HCT116 (cell line): ENCODE measurements at regions not wholly inside any gene's neighbourhood (a gene's known extent, or its start where the extent isn't known, plus 50 kb on each side); places are given as distances from the start of the nearest gene placed in this dataset.

Source experiments
- ATAC-seq: fragments of 200-7000 bp; cut with Tn5 transposase; 2 replicates; pipeline ENCODE4 v1.9.1; 2020; ENCODE audit warnings: mild to moderate bottlenecking, moderate library complexity
- BruUV-seq: library from RNA; stranded (reverse); fragments of 400-500 nt; replicated peaks from 2 replicates; lab custom pipeline; 2021; lab: Mats Ljungman, UMichigan
- CTCF ChIA-PET: fragments of 300-600 bp; sonication (Branson Sonifier 250); formaldehyde crosslinking; loops from one replicate; lab custom pipeline; 2021; ENCODE audit warnings: antibody characterized with exemption; lab: Charles Lee
- POLR2A ChIA-PET: fragments of 300-600, 350-600 bp; sonication (Branson Sonifier 250); formaldehyde crosslinking; loops from one replicate; lab custom pipeline; 2021; ENCODE audit warnings: antibody characterized with exemption; lab: Charles Lee
- RAD21 ChIA-PET, 2 experiments: fragments of 300-600 bp; sonication (Branson Sonifier 250); formaldehyde crosslinking; loops; one replicate each; lab custom pipeline; 2023; ENCODE audit warnings: low total read pairs in 2 of 2; ENCODE audit not compliant: uncharacterized antibody in 2 of 2, unreplicated experiment in 2 of 2, low non-redundant PET in 1 of 2; lab: Charles Lee
- DNase-seq: peaks from one replicate; pipeline ENCODE4 v3.0.0-alpha.2; 2010; ENCODE audit warnings: low read depth, low spot score
- H2AFZ ChIP-seq: fragments of 200-600 bp; shearing (Covaris generic), sonication (generic); 2 replicates; pipeline ENCODE4 v1.6.1; 2017; ENCODE audit warnings: low read depth, mixed run types, mixed read lengths, antibody characterized with exemption, low read length; ENCODE audit not compliant: poor library complexity, severe bottlenecking
- H3K27ac ChIP-seq: 2 replicates; pipeline ENCODE4 v1.5.1; 2012; ENCODE audit warnings: low read depth, low read length
- H3K27me3 ChIP-seq: fragments of 200-600 bp; sonication (generic); 2 replicates; pipeline ENCODE4 v1.6.1; 2016; ENCODE audit warnings: mixed run types, low read length, mixed read lengths; ENCODE audit not compliant: insufficient read depth
- H3K36me3 ChIP-seq, 2 experiments: fragments of 200-500 bp in 1 of 2; fragments of 200-600 bp in 1 of 2; sonication (Bioruptor generic) in 1 of 2; sonication (generic) in 1 of 2; 2 replicates each; pipeline versions ENCODE4 v1.5.1 to v1.6.1; 2014 to 2016; ENCODE audit warnings: low read length in 2 of 2, inconsistent platforms in 1 of 2, mixed read lengths in 1 of 2, mixed run types in 1 of 2; ENCODE audit not compliant: insufficient read depth in 2 of 2, control insufficient read depth in 1 of 2
- H3K4me1 ChIP-seq, 2 experiments: fragments of 200-600 bp in 1 of 2; sonication (generic) in 1 of 2; 2 replicates each; pipeline versions ENCODE4 v1.5.1 to v1.6.1; 2012 to 2017; ENCODE audit warnings: low read length in 2 of 2, inconsistent platforms in 1 of 2, mild to moderate bottlenecking in 1 of 2, mixed read lengths in 1 of 2, mixed run types in 1 of 2, moderate library complexity in 1 of 2; ENCODE audit not compliant: insufficient read depth in 2 of 2, control insufficient read depth in 1 of 2
- H3K4me2 ChIP-seq: fragments of 200-600 bp; sonication (generic); 2 replicates; pipeline ENCODE4 v1.6.1; 2017; ENCODE audit warnings: mixed run types, low read length, mixed read lengths
- H3K4me3 ChIP-seq, 2 experiments: fragments of 200-600 bp in 1 of 2; sonication (generic) in 1 of 2; replicated peaks in 1 of 2; 2 replicates each; pipeline ENCODE4 v1.5.1; 2011 to 2016; ENCODE audit warnings: low read length in 2 of 2, control low read depth in 1 of 2, low read depth in 1 of 2, mild to moderate bottlenecking in 1 of 2, mixed read lengths in 1 of 2, mixed run types in 1 of 2
- H3K79me2 ChIP-seq: fragments of 200-600 bp; sonication (generic); 2 replicates; pipeline ENCODE4 v1.6.1; 2017; ENCODE audit warnings: mild to moderate bottlenecking, mixed run types, low read length, moderate library complexity, mixed read lengths; ENCODE audit not compliant: insufficient read depth
- H3K9ac ChIP-seq: fragments of 200-600 bp; sonication (generic); 2 replicates; pipeline ENCODE4 v1.6.1; 2016; ENCODE audit warnings: low read length, mixed read lengths
- H3K9me2 ChIP-seq: fragments of 200-600 bp; sonication (generic), shearing (Covaris generic); 2 replicates; pipeline ENCODE4 v1.6.1; 2017; ENCODE audit warnings: mixed run types, mild to moderate bottlenecking, moderate library complexity; ENCODE audit not compliant: insufficient read depth
- H3K9me3 ChIP-seq, 2 experiments: fragments of 200-500 bp in 1 of 2; fragments of 200-600 bp in 1 of 2; sonication (Bioruptor generic) in 1 of 2; sonication (generic) in 1 of 2; 2 replicates each; pipeline ENCODE4 v1.6.1; 2014 to 2017; ENCODE audit warnings: low read length in 2 of 2, mixed read lengths in 2 of 2, inconsistent platforms in 1 of 2, low read depth in 1 of 2, mild to moderate bottlenecking in 1 of 2, mixed run types in 1 of 2, moderate library complexity in 1 of 2; ENCODE audit not compliant: control insufficient read depth in 1 of 2, insufficient read depth in 1 of 2
- H4K20me1 ChIP-seq: fragments of 200-600 bp; sonication (generic), shearing (Covaris generic); 2 replicates; pipeline ENCODE4 v1.6.1; 2017; ENCODE audit warnings: mixed run types, mild to moderate bottlenecking, moderate library complexity; ENCODE audit not compliant: insufficient read depth
- CEBPB ChIP-seq: IDR thresholded peaks from 2 replicates; pipeline ENCODE4 v1.6.1; 2012; ENCODE audit warnings: low read depth
- EGR1 ChIP-seq: IDR thresholded peaks from 2 replicates; pipeline ENCODE4 v1.6.1; 2012; ENCODE audit warnings: low read depth
- ELF1 ChIP-seq: IDR thresholded peaks from 2 replicates; pipeline ENCODE4 v1.6.1; 2012; ENCODE audit warnings: low read depth, borderline replicate concordance
- EZH2 ChIP-seq: fragments of 200-600 bp; sonication (generic); IDR thresholded peaks from 2 replicates; pipeline ENCODE4 v1.6.1; 2017; ENCODE audit warnings: antibody characterized with exemption, mixed run types
- EZH2phosphoT487 ChIP-seq: fragments of 200-600 bp; IDR thresholded peaks from 2 replicates; pipeline ENCODE4 v1.6.1; 2018; ENCODE audit warnings: antibody characterized with exemption, borderline replicate concordance
- FOSL1 ChIP-seq: IDR thresholded peaks from 2 replicates; pipeline ENCODE4 v1.6.1; 2012; ENCODE audit warnings: low read depth
- JUND ChIP-seq: IDR thresholded peaks from 2 replicates; pipeline ENCODE4 v1.6.1; 2012
- POLR2A ChIP-seq: IDR thresholded peaks from 2 replicates; pipeline ENCODE4 v1.7.0; 2011; ENCODE audit warnings: borderline replicate concordance; ENCODE audit not compliant: insufficient read depth, insufficient read length; ENCODE audit errors: extremely low read depth
- POLR2AphosphoS5 ChIP-seq: IDR thresholded peaks from 2 replicates; pipeline ENCODE4 v1.6.1; 2011; ENCODE audit warnings: mild to moderate bottlenecking, low read depth, low read length, moderate library complexity
- RAD21 ChIP-seq: IDR thresholded peaks from 2 replicates; pipeline ENCODE4 v1.6.1; 2012; ENCODE audit warnings: low read depth, mild to moderate bottlenecking
- SP1 ChIP-seq: IDR thresholded peaks from 2 replicates; pipeline ENCODE4 v1.6.1; 2012; ENCODE audit warnings: low read depth
- TCF7L2 ChIP-seq: IDR thresholded peaks from 2 replicates; pipeline ENCODE4 v1.7.0; 2011; ENCODE audit warnings: borderline replicate concordance, inconsistent platforms; ENCODE audit not compliant: insufficient read depth, insufficient read length; ENCODE audit errors: extremely low read depth
- ZBTB33 ChIP-seq: IDR thresholded peaks from 2 replicates; pipeline ENCODE4 v1.6.1; 2011; ENCODE audit warnings: mild to moderate bottlenecking, low read length, moderate library complexity; ENCODE audit not compliant: insufficient replicate concordance; ENCODE audit errors: extremely low read depth
- ZFX ChIP-seq: fragments of 450-650 bp; IDR thresholded peaks from 2 replicates; pipeline ENCODE4 v1.6.1; 2017
- ZNF274 ChIP-seq: fragments of 200-500 bp; sonication (Bioruptor generic); IDR thresholded peaks from 2 replicates; pipeline ENCODE4 v1.6.1; 2014; ENCODE audit warnings: mild to moderate bottlenecking, low read depth, low read length, inconsistent platforms
- intact Hi-C: fragments of 100-400 bp; cut with micrococcal nuclease; formaldehyde crosslinking; loops from 2 replicates; pipeline ENCODE4 v1.10.0; 2022
- TF ChIP-seq, protein P1 (sequence below): IDR thresholded peaks from 2 replicates; pipeline ENCODE4 v1.6.1; 2012

DNA sequence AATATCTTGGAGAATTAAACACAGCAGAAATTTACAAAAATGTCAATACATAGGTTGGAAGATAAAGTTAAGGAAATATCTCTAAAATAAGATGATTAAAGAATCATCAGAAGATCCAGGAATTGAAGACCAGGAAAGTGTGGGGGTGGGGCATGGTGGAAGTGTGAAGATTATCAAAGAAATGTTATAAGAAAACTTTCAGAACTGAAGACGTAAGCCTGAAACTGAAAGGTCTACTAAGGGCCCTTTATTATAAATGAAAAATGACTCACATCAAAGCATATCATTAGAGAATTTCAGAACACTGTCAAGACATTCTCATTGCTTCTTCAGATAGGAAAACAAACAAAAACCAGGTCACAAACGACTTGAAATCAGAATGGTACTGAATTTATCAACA is 92.4 kb upstream of the DPT start:
- no peak overlapping the region for H2AFZ ChIP-seq
- no peak overlapping the region for H3K9ac ChIP-seq
- CTCF ChIA-PET: no interaction called here
- intact Hi-C loops: no loop called here
- H3K79me2 ChIP-seq: no peaks in the 10 kb centered on the region
- BruUV-seq: no TSS peak
- no peaks in the 10 kb centered on the region for H3K36me3 ChIP-seq
- no peaks in the 10 kb centered on the region for H3K27me3 ChIP-seq
- RAD21 ChIA-PET: no interaction called here
- no peaks in the 10 kb centered on the region for H3K9me2 ChIP-seq
- no peak overlapping the region for H3K4me3 ChIP-seq
- ATAC-seq (no peak), DNase-seq (no peak)
- H3K27ac ChIP-seq: no peak overlapping the region
- POLR2A ChIA-PET: no interaction called here
- no peak for TF ChIP-seq TCF7L2
- no peak for TF ChIP-seq JUND
- TF ChIP-seq POLR2AphosphoS5: no peak
- TF ChIP-seq RAD21: no peak
- no peak for TF ChIP-seq FOSL1
- TF ChIP-seq ZNF274: no peak
- TF ChIP-seq, protein P1, sequence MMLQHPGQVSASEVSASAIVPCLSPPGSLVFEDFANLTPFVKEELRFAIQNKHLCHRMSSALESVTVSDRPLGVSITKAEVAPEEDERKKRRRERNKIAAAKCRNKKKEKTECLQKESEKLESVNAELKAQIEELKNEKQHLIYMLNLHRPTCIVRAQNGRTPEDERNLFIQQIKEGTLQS: no peak
- TF ChIP-seq ELF1: no peak
- no peak for TF ChIP-seq ZFX
- no peak overlapping the region for H3K4me2 ChIP-seq
- H4K20me1 ChIP-seq: no peaks in the 10 kb centered on the region
- H3K4me1 ChIP-seq: no peaks in the 10 kb centered on the region; a peak in 1 of 4 replicates
- H3K9me3 ChIP-seq: no peaks in the 10 kb centered on the region

DNA sequence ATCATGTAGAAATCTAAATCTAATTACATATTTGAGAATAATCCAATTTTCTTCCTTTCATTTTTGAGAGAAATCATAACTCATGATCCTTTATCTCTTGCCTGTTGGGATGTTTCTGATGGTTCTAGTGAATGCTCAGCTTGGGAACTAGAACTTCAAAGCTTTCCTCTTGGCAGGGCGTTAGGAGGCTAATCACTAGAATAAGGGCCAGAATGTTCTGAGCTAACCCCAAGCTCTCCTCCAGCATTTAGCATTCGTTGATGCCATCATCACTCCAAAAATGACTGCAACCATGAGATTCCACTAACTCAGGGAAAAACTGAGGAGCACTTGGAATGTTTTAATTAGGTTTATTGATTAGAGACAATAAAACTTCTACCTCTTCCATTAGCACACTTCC is 93.9 kb upstream of the DPT start:
- ChIA-PET POLR2A (no interaction called here), CTCF (no interaction called here), RAD21 (no interaction called here)
- no TSS peak for BruUV-seq
- Histone ChIP-seq H3K9ac (no peak overlapping the region), H3K27ac (no peak overlapping the region), H4K20me1 (no peaks in the 10 kb centered on the region), H3K27me3 (no peaks in the 10 kb centered on the region), H3K4me3 (no peak overlapping the region), H3K79me2 (no peaks in the 10 kb centered on the region), H3K4me2 (no peak overlapping the region), H2AFZ (no peak overlapping the region), H3K9me3 (no peaks in the 10 kb centered on the region), H3K9me2 (no peaks in the 10 kb centered on the region), H3K4me1 (no peaks in the 10 kb centered on the region; a peak in 1 of 4 replicates), H3K36me3 (no peaks in the 10 kb centered on the region)
- intact Hi-C loops: no loop called here
- ATAC-seq (no peak), DNase-seq (no peak)
- no peak for TF ChIP-seq POLR2A
- no peak for TF ChIP-seq ZFX
- no peak for TF ChIP-seq EZH2phosphoT487
- TF ChIP-seq EZH2: no peak
- no peak for TF ChIP-seq CEBPB
- TF ChIP-seq JUND: no peak
- no peak for TF ChIP-seq SP1
- TF ChIP-seq EGR1: no peak
- TF ChIP-seq ZBTB33: no peak
